T follicular helper cell (primary cell): ENCODE measurements at regions not wholly inside any gene's neighbourhood (a gene's known extent, or its start where the extent isn't known, plus 50 kb on each side); places are given as distances from the start of the nearest gene placed in this dataset.
"Not testable (repeated sequence)": the region's sequence is repeated elsewhere in the genome, so short reads cannot be mapped to it uniquely, and the experiment has no call there.

Experiments used
- DNase-seq: peaks from one replicate; pipeline ENCODE4 v3.0.0-alpha.2; 2020; ENCODE audit warnings: low read depth

DNA sequence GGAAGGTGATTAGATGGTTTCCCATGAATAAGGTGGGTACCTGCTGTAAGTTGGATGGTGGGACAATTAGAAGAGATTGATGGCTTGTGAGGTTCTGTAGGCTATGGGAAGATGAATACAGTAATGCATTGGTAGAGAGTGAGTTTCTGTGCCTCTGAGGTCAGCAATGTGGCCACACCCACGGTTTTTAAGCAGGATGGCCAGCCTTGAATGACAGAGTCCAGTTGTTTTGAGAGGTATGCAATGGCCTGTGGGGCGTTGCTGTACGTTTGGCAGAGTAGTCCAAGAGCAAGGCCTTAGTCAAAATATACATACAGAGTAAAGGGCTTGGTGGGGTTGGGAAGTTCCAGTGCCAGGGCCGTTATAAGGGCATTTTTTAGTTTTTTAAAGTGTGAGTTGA, 235.6 kb upstream of the C9orf72 start:
- DNase-seq, result no peak

DNA sequence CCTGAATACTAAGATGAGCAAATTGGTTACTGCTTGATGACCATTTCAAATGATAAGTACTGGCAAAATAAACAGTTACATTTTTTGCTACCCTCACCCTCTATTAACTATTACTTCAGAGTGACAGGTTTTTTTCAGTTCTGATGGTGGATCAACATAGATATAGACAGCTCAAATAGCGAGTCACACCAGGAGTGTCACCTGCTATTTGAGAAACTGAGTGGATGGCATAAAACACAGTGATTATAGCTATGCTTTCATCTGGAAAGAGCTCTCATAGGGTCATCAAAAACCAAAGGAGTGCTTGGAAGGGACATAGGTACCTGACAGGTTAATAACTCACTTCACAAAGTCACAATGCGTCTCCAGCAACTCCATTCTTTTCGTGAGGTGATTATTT, 244.5 kb upstream of the C9orf72 start:
- no peak for DNase-seq

DNA sequence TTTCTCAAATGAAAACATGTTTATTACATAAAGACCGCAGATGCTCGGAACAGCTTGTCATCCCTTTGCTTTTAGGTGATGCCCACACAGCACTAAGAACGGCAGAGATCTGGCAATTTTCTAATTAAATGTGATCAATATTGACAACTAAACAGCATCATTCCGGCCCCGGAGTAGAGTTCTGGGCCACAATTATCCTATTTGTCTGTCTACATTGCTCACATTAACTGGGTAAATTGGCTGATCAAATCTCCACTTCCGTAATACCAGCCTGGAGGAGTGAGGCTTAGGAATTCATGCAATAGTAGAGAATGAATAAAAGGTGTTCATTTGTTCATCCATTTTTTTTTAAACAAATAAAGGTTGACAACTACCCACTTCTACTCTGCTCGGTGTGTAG, 245.1 kb upstream of the C9orf72 start:
- no peak for DNase-seq

GRCh38 chr9:27828908-27829307, 255.6 kb upstream of the C9orf72 start:
- no peak for DNase-seq

- DNase-seq, result no peak
These were observed 256.3 kb upstream of the C9orf72 start for GRCh38 chr9:27829621-27830020.

DNA sequence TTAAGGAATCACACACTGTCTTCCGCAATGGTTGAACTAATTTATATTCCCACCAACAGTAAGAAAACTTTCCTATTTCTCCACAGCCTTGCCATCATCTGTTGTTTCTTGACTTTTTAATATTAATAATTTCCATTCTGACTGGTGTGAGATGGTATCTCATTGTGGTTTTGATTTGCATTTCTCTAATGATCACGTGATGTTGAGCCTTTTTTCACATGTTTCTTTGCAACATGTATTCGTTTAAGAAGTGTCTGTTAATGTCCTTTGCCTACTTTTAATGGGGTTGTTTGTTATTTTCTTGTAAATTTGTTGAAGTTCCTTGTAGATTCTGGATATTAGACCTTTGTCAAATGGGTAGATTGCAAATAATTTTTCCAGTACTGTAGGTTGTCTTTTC, 258.8 kb upstream of the C9orf72 start:
- not testable (repeated sequence) for DNase-seq

GRCh38 chr9:27835286-27835685, 262.0 kb upstream of the C9orf72 start:
- no peak for DNase-seq

- DNase-seq, result no peak
These were observed 262.5 kb upstream of the C9orf72 start for GRCh38 chr9:27835746-27836145.

DNA sequence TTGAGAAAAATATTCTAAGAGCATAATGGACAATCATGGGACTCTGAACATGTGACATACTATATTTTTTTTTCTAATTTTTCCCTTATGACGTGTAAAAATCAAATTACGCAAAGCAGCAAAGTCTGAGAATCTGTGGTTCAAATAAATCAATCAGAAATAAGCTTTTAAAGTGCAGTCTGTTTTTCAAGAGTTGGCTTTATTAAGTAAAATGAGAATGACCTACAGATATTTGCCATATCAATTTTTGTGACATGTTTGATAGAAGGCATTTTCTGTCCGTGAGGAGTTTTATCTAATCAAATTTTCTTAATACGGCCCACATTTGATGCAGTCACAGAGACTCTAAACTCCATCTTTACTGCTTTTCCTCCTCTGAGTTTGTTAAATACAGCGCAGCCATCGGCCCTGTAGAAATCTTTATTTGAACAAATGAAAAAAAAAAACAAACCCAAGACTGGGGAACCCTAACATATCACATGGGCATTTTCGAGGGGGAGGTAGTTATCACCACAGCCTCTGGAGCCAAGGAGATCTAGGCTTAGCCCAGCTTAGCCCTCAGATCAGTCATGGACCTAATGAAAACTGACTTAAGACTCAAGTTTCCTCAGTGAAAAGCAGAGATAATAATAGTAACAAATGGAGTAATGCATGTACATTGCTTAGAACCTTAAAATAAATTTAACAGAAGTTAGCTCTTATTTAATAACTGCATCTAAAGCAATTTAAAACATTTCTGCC, 263.6 kb upstream of the C9orf72 start:
- no peak for DNase-seq

DNA sequence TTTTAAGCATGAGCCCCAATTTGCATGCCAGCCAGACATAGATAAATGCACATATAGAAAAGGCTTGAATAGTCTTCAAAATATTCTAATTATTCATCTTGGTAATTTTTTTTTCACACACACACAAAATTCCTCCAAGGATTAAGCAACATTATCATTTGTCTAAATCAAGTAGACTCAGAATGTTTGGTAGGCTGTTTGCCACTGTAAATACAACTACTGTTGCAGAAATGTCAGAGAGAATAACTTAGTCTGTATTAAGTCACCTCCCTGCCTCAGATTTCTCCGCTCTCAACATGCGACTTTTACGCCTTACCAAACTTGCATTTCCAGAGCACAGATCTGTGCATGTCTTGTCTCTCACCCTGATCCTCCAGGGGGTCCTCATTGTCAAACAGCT, 265.6 kb upstream of the C9orf72 start:
- no peak for DNase-seq

DNA sequence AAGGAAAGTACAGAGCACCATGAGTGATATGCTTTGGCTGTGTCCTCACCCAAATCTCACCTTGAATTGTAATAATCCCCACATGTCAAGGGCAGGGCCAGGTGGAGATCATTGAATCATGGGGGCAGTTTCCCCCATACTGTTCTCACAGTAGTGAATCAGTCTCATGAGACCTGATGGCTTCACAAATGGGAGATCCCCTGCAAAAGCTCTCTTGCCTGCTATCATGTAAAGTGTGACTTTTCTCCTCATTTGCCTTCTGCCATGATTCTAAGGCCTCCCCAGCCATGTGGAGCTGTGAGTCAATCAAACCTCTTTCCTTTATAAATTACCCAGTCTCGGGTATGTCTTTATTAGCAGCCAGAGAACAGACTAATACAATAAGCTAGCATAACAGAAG, 266.5 kb upstream of the C9orf72 start:
- DNase-seq, result not testable (repeated sequence)

- DNase-seq, result no peak
These were observed 271.5 kb upstream of the C9orf72 start for GRCh38 chr9:27844797-27845196.

DNA sequence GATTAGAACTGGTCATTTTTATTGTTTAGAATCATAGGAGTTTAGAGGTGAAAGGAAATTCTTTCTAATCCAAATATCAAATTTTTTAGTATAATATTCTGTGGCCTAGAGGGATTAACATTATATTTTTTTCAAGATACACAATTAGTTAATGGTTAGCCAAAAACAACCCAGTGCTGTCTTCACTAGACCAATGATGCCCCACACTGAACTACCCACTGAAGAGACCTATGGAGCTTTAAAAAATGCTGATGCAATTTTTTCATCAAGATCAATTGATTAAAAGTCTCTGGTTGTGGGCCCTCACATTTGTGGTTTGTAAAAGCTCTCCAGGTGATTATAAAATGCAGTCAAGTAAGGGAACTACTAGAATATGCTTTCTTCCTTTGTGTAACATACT, 274.1 kb upstream of the C9orf72 start:
- no peak for DNase-seq

- DNase-seq, result no peak
These were observed 274.5 kb upstream of the C9orf72 start for GRCh38 chr9:27847818-27848217.

- DNase-seq, result no peak
These were observed 275.0 kb upstream of the C9orf72 start for GRCh38 chr9:27848315-27848714.

- DNase-seq, result no peak
These were observed 278.6 kb upstream of the C9orf72 start for GRCh38 chr9:27851858-27852257.

DNA sequence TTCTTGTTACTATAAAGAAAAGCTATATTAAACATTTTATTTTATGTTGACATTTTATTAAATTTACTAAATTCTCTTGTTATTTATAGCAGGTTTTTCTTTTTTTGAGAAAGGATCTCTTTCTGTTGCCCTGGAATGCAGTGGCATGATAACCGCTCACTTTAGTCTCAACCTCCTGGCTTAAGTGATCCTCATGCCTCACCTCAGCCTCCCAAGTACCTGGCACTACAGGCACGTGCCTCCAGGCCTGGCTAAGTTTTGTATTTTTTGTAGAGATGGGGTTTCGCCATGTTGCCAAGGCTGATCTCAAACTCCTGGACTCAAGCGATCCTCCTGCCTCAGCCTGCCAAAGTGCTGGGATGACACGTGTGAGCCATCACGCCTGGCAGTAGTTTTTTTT, 280.2 kb upstream of the C9orf72 start:
- no peak for DNase-seq

GRCh38 chr9:27856054-27856453, 282.8 kb upstream of the C9orf72 start:
- no peak for DNase-seq

DNA sequence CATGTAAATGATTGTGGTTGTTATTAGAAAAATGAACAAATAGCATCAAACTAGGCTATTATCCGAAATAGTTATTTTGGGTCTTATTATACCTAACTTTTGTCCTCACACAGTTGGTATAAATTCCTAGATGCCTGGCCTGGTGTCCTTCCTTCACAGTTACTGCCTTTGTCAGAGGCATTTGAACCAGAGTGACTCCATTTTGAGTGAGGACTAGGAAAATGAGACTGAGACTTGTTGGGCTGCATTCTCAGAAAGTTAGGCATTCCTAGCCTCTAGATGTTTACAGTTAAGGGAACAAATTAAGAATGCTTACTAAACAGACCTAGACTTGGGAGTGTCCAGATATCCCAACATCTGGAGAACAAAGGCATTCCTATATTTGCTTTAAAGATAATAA, 283.5 kb upstream of the C9orf72 start:
- DNase-seq, result no peak

DNA sequence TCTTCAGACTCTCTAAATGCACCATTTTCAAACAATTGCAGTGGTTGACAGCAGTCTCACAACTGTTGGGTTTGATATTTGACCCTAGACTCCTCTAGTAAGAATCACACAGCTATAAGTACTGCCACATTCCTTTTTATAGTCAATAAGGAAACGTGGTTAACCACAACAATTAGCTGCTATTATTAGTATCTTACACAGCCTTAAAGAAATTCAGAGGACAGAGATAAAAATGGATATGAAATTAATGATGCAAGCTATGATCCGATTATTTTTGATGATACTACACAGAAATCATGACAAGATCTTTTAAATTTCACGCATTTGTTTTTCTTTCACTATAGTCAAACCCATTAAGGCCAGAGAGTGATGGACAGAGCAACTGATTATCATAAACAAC, 288.6 kb upstream of the C9orf72 start:
- no peak for DNase-seq

GRCh38 chr9:27864644-27865438, 291.6 kb upstream of the C9orf72 start:
- DNase-seq, result no peak

DNA sequence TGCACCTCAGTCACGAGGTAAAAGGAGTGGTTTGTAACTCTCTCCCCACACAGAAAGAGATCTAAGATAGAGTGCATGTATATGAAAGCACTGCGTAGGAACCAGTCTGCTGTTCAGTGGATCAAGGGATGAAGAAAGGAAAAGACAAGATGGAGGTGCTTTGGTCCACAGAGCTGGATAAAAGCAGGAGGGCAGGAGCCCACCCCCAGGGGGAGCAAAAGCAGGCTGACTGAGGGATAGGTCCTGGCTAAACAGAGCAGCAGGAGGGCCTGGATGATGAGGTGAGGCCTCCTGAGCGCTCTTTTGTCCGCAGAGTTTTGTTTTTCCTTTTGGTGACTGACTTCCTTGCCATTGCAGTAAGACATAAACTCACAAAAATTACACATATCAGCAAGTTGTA, 293.5 kb upstream of the C9orf72 start:
- DNase-seq, result no peak

DNA sequence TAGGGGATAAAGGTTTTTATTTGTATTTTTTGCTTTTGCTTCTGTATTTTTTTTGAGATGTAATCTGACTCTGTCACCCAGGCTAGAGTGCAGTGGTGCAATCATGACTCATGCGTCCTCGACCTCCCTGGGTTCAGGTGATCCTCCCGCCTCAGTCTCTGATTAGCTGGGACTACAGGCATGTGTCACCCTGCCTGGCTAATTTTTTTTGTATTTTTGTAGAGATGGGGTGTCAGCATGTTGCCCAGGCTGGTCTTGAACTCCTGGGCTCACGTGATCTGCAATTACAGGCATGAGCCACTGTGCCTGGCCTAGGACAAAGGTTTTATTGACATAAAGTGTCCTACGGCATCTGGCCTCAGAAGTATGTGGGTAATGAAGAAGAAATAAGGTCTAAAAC, 297.1 kb upstream of the C9orf72 start:
- no peak for DNase-seq

DNA sequence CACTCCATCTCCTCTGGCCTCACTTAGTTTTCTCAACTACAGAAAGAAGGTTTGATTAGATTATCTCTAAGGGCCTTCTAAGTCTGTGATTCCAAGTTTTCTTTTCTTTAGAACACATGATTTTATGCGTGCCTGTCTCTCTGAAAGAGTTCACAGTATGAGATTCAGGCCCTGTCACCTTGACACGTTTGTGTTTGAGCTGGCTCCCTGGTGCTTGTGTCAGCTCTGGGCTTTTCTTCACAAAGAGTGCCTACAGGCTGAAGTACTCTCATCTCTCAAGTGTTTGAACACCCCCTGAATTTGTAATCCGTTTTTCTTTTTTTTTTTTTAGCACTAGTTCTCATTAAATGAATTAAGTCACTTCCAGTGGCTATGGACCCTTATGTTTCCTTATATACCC, 306.9 kb upstream of the C9orf72 start:
- DNase-seq, result no peak
